NCI-H524 treated with DMSO at 0.1 percent for 48 hours (cell line): ENCODE measurements at regions not wholly inside any gene's neighbourhood (a gene's known extent, or its start where the extent isn't known, plus 50 kb on each side); places are given as distances from the start of the nearest gene placed in this dataset.
"Not testable (repeated sequence)": the region's sequence is repeated elsewhere in the genome, so short reads cannot be mapped to it uniquely, and the experiment has no call there.

Experiments
- DNase-seq: peaks from one replicate; lab custom pipeline; 2025; lab: John Stamatoyannopoulos, UW

- no peak for DNase-seq
Observed at GRCh38 chr13:84192125-84192524, 309.9 kb upstream of the SLITRK1 start.

GRCh38 chr13:84191139-84191538 lies 308.9 kb upstream of the SLITRK1 start:
- no peak for DNase-seq

- no peak for DNase-seq
Observed at GRCh38 chr13:84187626-84188025, 305.4 kb upstream of the SLITRK1 start.

- DNase-seq, result no peak
Observed at GRCh38 chr13:84139561-84140158, 257.4 kb upstream of the SLITRK1 start.

- DNase-seq, result no peak
Observed at GRCh38 chr13:84137292-84137691, 255.0 kb upstream of the SLITRK1 start.

GRCh38 chr13:84136582-84136981 lies 254.3 kb upstream of the SLITRK1 start:
- DNase-seq, result no peak

- DNase-seq, result peak; percentile 42
Observed at GRCh38 chr13:84132491-84132890, 250.2 kb upstream of the SLITRK1 start.

- DNase-seq, result no peak
Observed at GRCh38 chr13:84131249-84131648, 249.0 kb upstream of the SLITRK1 start.

GRCh38 chr13:84130495-84131114 lies 248.3 kb upstream of the SLITRK1 start:
- no peak for DNase-seq

GRCh38 chr13:84129966-84130365 lies 247.7 kb upstream of the SLITRK1 start:
- peak; percentile 91 for DNase-seq

- DNase-seq, result no peak
Observed at GRCh38 chr13:84127597-84128128, 245.4 kb upstream of the SLITRK1 start.

GRCh38 chr13:84126671-84127171 lies 244.4 kb upstream of the SLITRK1 start:
- DNase-seq, result no peak

GRCh38 chr13:84121456-84121855 lies 239.2 kb upstream of the SLITRK1 start:
- no peak for DNase-seq

GRCh38 chr13:84118839-84119409 lies 236.7 kb upstream of the SLITRK1 start:
- DNase-seq, result no peak

- no peak for DNase-seq
Observed at GRCh38 chr13:84098273-84098672, 216.0 kb upstream of the SLITRK1 start.

GRCh38 chr13:84097148-84097547 lies 214.9 kb upstream of the SLITRK1 start:
- DNase-seq, result no peak

- DNase-seq, result no peak
Observed at GRCh38 chr13:84096216-84096615, 213.9 kb upstream of the SLITRK1 start.

- DNase-seq, result no peak
Observed at GRCh38 chr13:84088996-84089395, 206.7 kb upstream of the SLITRK1 start.

GRCh38 chr13:84086847-84087162 lies 204.5 kb upstream of the SLITRK1 start:
- DNase-seq, result no peak

- DNase-seq, result not testable (repeated sequence)
Observed at GRCh38 chr13:84086098-84086846, 204.0 kb upstream of the SLITRK1 start.

GRCh38 chr13:84082462-84082861 lies 200.2 kb upstream of the SLITRK1 start:
- DNase-seq, result no peak

- DNase-seq, result no peak
Observed at GRCh38 chr13:84080748-84081530, 198.7 kb upstream of the SLITRK1 start.
